IMR-90 (cell line): ENCODE measurements at regions not wholly inside any gene's neighbourhood (a gene's known extent, or its start where the extent isn't known, plus 50 kb on each side); places are given as distances from the start of the nearest gene placed in this dataset.

Experiments
- ATAC-seq: fragments of 200-7000 bp; cut with Tn5 transposase; 2 replicates; pipeline ENCODE4 v1.9.1; 2020; ENCODE audit warnings: low read depth, mild to moderate bottlenecking, moderate library complexity
- BruUV-seq: library from RNA; stranded (reverse); fragments of 400-500 nt; replicated peaks from 2 replicates; lab custom pipeline; 2021; lab: Mats Ljungman, UMichigan
- CTCF ChIA-PET: fragments of 300-600 bp; formaldehyde crosslinking; extraction: SDS; loops from one replicate; lab custom pipeline; 2021; ENCODE audit warnings: antibody characterized with exemption; lab: Yijun Ruan, JAX
- POLR2A ChIA-PET: fragments of 300-600 bp; sonication (Branson Sonifier 250); formaldehyde crosslinking; loops from one replicate; lab custom pipeline; 2022; ENCODE audit warnings: antibody characterized with exemption; ENCODE audit not compliant: unreplicated experiment; lab: Charles Lee
- DNase-seq: peaks from one replicate; pipeline ENCODE4 v3.0.0; 2013
- H2AFZ ChIP-seq: replicated peaks from 2 replicates; pipeline ENCODE3; 2013; ENCODE audit warnings: low read length, mild to moderate bottlenecking; ENCODE audit not compliant: poor library complexity
- H2AK5ac ChIP-seq: 2 replicates; pipeline ENCODE4 v1.6.1; 2013; ENCODE audit warnings: low read depth, low read length, inconsistent platforms
- H2AK9ac ChIP-seq: replicated peaks from 2 replicates; pipeline ENCODE3; 2013; ENCODE audit warnings: mild to moderate bottlenecking, low read depth, low read length, moderate library complexity; ENCODE audit not compliant: poor library complexity
- H2BK120ac ChIP-seq: 2 replicates; pipeline ENCODE4 v1.6.1; 2013; ENCODE audit warnings: low read depth, low read length, inconsistent platforms
- H2BK15ac ChIP-seq: 3 replicates; pipeline ENCODE4 v1.6.1; 2013; ENCODE audit warnings: low read depth, low read length, inconsistent platforms
- H2BK20ac ChIP-seq: 2 replicates; pipeline ENCODE4 v1.6.1; 2013; ENCODE audit warnings: low read depth, mild to moderate bottlenecking, inconsistent platforms, low read length, moderate library complexity
- H2BK5ac ChIP-seq: 2 replicates; pipeline ENCODE4 v1.6.1; 2013; ENCODE audit warnings: mild to moderate bottlenecking, low read depth, low read length, inconsistent platforms; ENCODE audit not compliant: poor library complexity, severe bottlenecking
- H3K14ac ChIP-seq: replicated peaks from 2 replicates; pipeline ENCODE4 v1.6.1; 2013; ENCODE audit warnings: low read depth, low read length, inconsistent platforms
- H3K18ac ChIP-seq: 2 replicates; pipeline ENCODE4 v1.6.1; 2013; ENCODE audit warnings: low read depth, low read length, control low read depth
- H3K23ac ChIP-seq: 2 replicates; pipeline ENCODE4 v1.6.1; 2013; ENCODE audit warnings: low read depth, low read length, inconsistent platforms
- H3K27ac ChIP-seq: 2 replicates; pipeline ENCODE4 v1.5.1; 2013; ENCODE audit warnings: mild to moderate bottlenecking, control low read depth, low read length; ENCODE audit not compliant: insufficient read depth
- H3K27me3 ChIP-seq: 2 replicates; pipeline ENCODE4 v1.6.1; 2013; ENCODE audit warnings: low read length; ENCODE audit not compliant: control insufficient read depth, insufficient read depth
- H3K36me3 ChIP-seq: 2 replicates; pipeline ENCODE4 v1.6.1; 2013; ENCODE audit warnings: low read length, mixed read lengths; ENCODE audit not compliant: control insufficient read depth, insufficient read depth
- H3K4ac ChIP-seq: 2 replicates; pipeline ENCODE4 v1.6.1; 2013; ENCODE audit warnings: low read depth, low read length, inconsistent platforms
- H3K4me1 ChIP-seq: 2 replicates; pipeline ENCODE4 v1.6.1; 2013; ENCODE audit warnings: low read length, mixed read lengths; ENCODE audit not compliant: control insufficient read depth, insufficient read depth
- H3K4me2 ChIP-seq: 2 replicates; pipeline ENCODE4 v1.6.1; 2013; ENCODE audit warnings: low read depth, mild to moderate bottlenecking, control low read depth, low read length, moderate library complexity
- H3K4me3 ChIP-seq: 2 replicates; pipeline ENCODE4 v1.5.1; 2013; ENCODE audit warnings: low read depth, mild to moderate bottlenecking, control low read depth, low read length, moderate library complexity; ENCODE audit not compliant: insufficient read depth
- H3K56ac ChIP-seq: 2 replicates; pipeline ENCODE4 v1.6.1; 2013; ENCODE audit warnings: low read length, inconsistent platforms; ENCODE audit not compliant: insufficient read depth; ENCODE audit errors: extremely low read depth
- H3K79me1 ChIP-seq, 2 experiments: 2 replicates each; pipeline ENCODE4 v1.6.1; 2013; ENCODE audit warnings: low read length in 2 of 2, inconsistent platforms in 1 of 2, low read depth in 1 of 2
- H3K9ac ChIP-seq: 2 replicates; pipeline ENCODE4 v1.6.1; 2013; ENCODE audit warnings: low read depth, low read length, control low read depth
- H3K9me1 ChIP-seq: 2 replicates; pipeline ENCODE4 v1.6.1; 2013; ENCODE audit warnings: low read length, inconsistent platforms; ENCODE audit not compliant: insufficient read depth
- H3K9me3 ChIP-seq: 2 replicates; pipeline ENCODE4 v1.6.1; 2013; ENCODE audit warnings: low read length; ENCODE audit not compliant: control insufficient read depth, insufficient read depth
- H4K20me1 ChIP-seq: 2 replicates; pipeline ENCODE4 v1.6.1; 2013; ENCODE audit warnings: low read length, inconsistent platforms; ENCODE audit not compliant: insufficient read depth
- H4K5ac ChIP-seq: 2 replicates; pipeline ENCODE4 v1.6.1; 2013; ENCODE audit warnings: mild to moderate bottlenecking, low read depth, low read length, control low read depth
- H4K8ac ChIP-seq, 2 experiments: 2 replicates each; pipeline ENCODE4 v1.6.1; 2013; ENCODE audit warnings: low read depth in 2 of 2, low read length in 2 of 2, control low read depth in 1 of 2, inconsistent platforms in 1 of 2
- H4K91ac ChIP-seq: 2 replicates; pipeline ENCODE4 v1.6.1; 2013; ENCODE audit warnings: low read depth, low read length, inconsistent platforms; ENCODE audit not compliant: insufficient read depth
- CEBPB ChIP-seq: IDR thresholded peaks from 2 replicates; pipeline ENCODE4 v1.6.1; 2012; ENCODE audit warnings: low read depth, low read length, improper control_type of control experiment
- CHD1 ChIP-seq: IDR thresholded peaks from 2 replicates; pipeline ENCODE4 v1.6.1; 2012; ENCODE audit warnings: low read depth, low read length, improper control_type of control experiment
- ELK1 ChIP-seq: fragments of 150-350 bp; IDR thresholded peaks from 2 replicates; pipeline ENCODE4 v1.6.1; 2016; ENCODE audit warnings: low read depth, mild to moderate bottlenecking, low read length, moderate library complexity, borderline replicate concordance
- FOS ChIP-seq: fragments of 150-350 bp; IDR thresholded peaks from 2 replicates; pipeline ENCODE4 v1.6.1; 2016; ENCODE audit warnings: low read depth, low read length
- MAFK ChIP-seq: IDR thresholded peaks from 2 replicates; pipeline ENCODE4 v1.6.1; 2012; ENCODE audit warnings: low read depth, low read length, improper control_type of control experiment
- NFE2L2 ChIP-seq: fragments of 150-350 bp; IDR thresholded peaks from 2 replicates; pipeline ENCODE4 v1.6.1; 2016; ENCODE audit warnings: low read depth, mild to moderate bottlenecking, low read length
- POLR2A ChIP-seq: IDR thresholded peaks from 2 replicates; pipeline ENCODE4 v1.6.1; 2012; ENCODE audit warnings: mild to moderate bottlenecking, low read depth, low read length
- WGBS, 2 experiments: methylation state at CpG; one replicate each; pipeline versions ENCODE4 v1.1.5 to v1.1.7; 2013; ENCODE audit warnings: missing lambda C conversion rate in 2 of 2; ENCODE audit not compliant: insufficient read length in 1 of 2; ENCODE audit errors: extremely low coverage in 2 of 2; 5-methylcytosine and 5-hydroxymethylcytosine counted together
- dilution Hi-C: fragments of 300-500 bp; cut with HindIII; formaldehyde crosslinking; loops from one replicate; pipeline ENCODE4 v1.14.3; 2018; ENCODE audit warnings: low sequenced_read_pairs; ENCODE audit not compliant: unreplicated experiment
- in situ Hi-C: fragments of 300-500 bp; cut with MboI; formaldehyde crosslinking; loops from 3 replicates; pipeline ENCODE4 v1.14.3; 2019; ENCODE audit warnings: low sequenced_read_pairs, inconsistent platforms, mixed read lengths
- intact Hi-C: fragments of 100-400 bp; cut with micrococcal nuclease; formaldehyde crosslinking; loops from 2 replicates; pipeline ENCODE4 v1.10.0; 2022

GRCh38 chr3:68614087-68614486 is 318.3 kb downstream of the TAFA4 start:
- Histone ChIP-seq H3K14ac (no peak overlapping the region), H3K9me1 (no peaks in the 10 kb centered on the region), H4K5ac (no peak overlapping the region), H3K9ac (no peak overlapping the region), H2AFZ (no peak overlapping the region), H4K20me1 (no peaks in the 10 kb centered on the region), H3K4me3 (no peak overlapping the region), H3K79me1 (no peaks in the 10 kb centered on the region), H3K56ac (no peak overlapping the region), H2BK20ac (no peak overlapping the region), H3K9me3 (peaks cover 13% of the 10 kb centered on the region), H2AK5ac (no peak overlapping the region), H3K4me1 (no peaks in the 10 kb centered on the region), H3K27ac (no peak overlapping the region), H2BK120ac (no peak overlapping the region), H2AK9ac (no peak overlapping the region), H4K91ac (no peak overlapping the region), H4K8ac (no peak overlapping the region), H3K27me3 (no peaks in the 10 kb centered on the region), H3K18ac (no peak overlapping the region), H3K36me3 (no peaks in the 10 kb centered on the region), H2BK5ac (no peak overlapping the region), H3K4me2 (no peak overlapping the region), H3K4ac (no peak overlapping the region), H2BK15ac (no peak overlapping the region), H3K23ac (no peak overlapping the region)
- dilution Hi-C loops (no loop called here), in situ Hi-C loops (no loop called here), intact Hi-C loops (no loop called here)
- no peak for ATAC-seq
- CTCF ChIA-PET: no interaction called here
- no peak for DNase-seq
- 30% methylated on average over 2 of the region's 6 CpGs; no CpG with 5 or more reads in 1 of the 2 experiments for WGBS, 2 experiments
- no TSS peak for BruUV-seq
- POLR2A ChIA-PET: no interaction called here
- no peak for TF ChIP-seq ELK1
- peak; percentile 42 for TF ChIP-seq MAFK
- TF ChIP-seq FOS: no peak
- no peak for TF ChIP-seq POLR2A
- no peak for TF ChIP-seq CEBPB
- no peak for TF ChIP-seq NFE2L2
- no peak for TF ChIP-seq CHD1
